Retinal pigment epithelial cell (primary cell): ENCODE measurements at regions not wholly inside any gene's neighbourhood (a gene's known extent, or its start where the extent isn't known, plus 50 kb on each side); places are given as distances from the start of the nearest gene placed in this dataset.

ENCODE experiments used
- DNase-seq: peaks from one replicate; pipeline ENCODE4 v3.0.0-alpha.2; 2010; ENCODE audit warnings: low read depth
- H3K4me3 ChIP-seq: 2 replicates; pipeline ENCODE4 v1.5.1; 2011; ENCODE audit warnings: mild to moderate bottlenecking, low read length, control low read depth, moderate library complexity
- CTCF ChIP-seq: conservative IDR thresholded peaks from 2 replicates; pipeline ENCODE4 v1.5.1; 2011; ENCODE audit warnings: low read depth, low read length, control low read depth, inconsistent platforms

GRCh38 chr10:126846959-126847358, 58.3 kb upstream of the DOCK1 start:
- no peak for TF ChIP-seq CTCF
- no peak overlapping the region for H3K4me3 ChIP-seq
- no peak for DNase-seq

GRCh38 chr10:126847666-126848065, 57.6 kb upstream of the DOCK1 start:
- no peak overlapping the region for H3K4me3 ChIP-seq
- no peak for TF ChIP-seq CTCF
- no peak for DNase-seq

- no peak for DNase-seq
- no peak for TF ChIP-seq CTCF
- no peak overlapping the region for H3K4me3 ChIP-seq
Observed at GRCh38 chr10:126849646-126850045, 55.6 kb upstream of the DOCK1 start.

GRCh38 chr10:126851414-126852108, 53.7 kb upstream of the DOCK1 start:
- DNase-seq = no peak
- no peak overlapping the region for H3K4me3 ChIP-seq
- TF ChIP-seq CTCF = no peak

GRCh38 chr10:126854726-126855495, 50.3 kb upstream of the DOCK1 start:
- TF ChIP-seq CTCF = no peak
- H3K4me3 ChIP-seq = no peak overlapping the region
- DNase-seq = no peak
